ENCODE measurements at regions not wholly inside any gene's neighbourhood (a gene's known extent, or its start where the extent isn't known, plus 50 kb on each side); places are given as distances from the start of the nearest gene placed in this dataset.

DNA sequence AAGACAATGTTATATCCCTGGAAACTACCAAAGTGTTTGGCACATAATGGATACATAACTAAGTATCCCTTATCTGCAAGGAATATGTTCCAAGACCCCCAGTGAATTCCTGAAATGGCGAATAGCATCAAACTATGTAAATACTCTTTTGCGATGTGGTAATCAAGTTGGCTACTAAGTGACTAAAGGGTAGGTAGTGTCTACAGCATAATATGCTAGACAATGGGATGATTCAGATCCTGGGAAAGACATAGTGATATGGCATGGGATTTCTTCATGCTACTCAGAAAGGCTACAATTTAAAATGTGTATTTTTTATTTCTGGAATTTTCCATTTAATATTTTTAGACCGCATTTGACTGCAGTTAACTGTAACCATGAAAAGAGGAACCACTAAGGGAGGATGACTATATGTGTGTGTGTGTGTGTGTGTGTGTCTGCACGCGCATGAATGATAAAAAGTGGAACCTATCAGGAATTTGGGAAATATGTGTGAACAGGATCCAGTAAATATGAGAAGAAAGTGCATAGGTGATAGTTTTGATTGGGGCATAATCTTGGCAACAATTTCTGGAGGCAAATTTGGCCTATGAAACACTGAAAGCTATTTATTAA, 1899.9 kb downstream of the NCAM2 start:
- DNase-seq (ENCODE audit: low read depth) = no peak

GRCh38 chr21:22900490-22900889, 1902.3 kb downstream of the NCAM2 start:
- DNase-seq (ENCODE audit: low read depth) = no peak

DNA sequence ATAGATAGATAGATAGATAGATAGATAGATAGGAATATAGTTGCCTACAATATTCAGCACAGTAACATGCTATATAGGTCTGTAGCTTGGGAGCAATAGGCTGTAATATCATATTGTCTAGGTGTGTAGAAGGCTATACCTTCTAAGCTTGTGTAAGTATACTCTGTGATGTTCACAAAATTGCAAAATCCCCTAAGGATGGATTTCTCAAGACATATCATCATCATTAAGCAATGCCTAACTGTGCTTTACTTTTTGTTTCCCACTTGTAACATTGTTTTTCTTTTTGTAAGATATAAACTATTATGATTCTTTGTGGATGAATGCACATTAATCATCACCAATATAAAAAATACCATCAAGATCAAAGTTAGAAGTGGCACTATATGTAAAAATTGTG, 1905.6 kb downstream of the NCAM2 start:
- DNase-seq (ENCODE audit: low read depth) = no peak

- DNase-seq (ENCODE audit: low read depth) = no peak
Observed at GRCh38 chr21:22904385-22904784, 1906.2 kb downstream of the NCAM2 start.

DNA sequence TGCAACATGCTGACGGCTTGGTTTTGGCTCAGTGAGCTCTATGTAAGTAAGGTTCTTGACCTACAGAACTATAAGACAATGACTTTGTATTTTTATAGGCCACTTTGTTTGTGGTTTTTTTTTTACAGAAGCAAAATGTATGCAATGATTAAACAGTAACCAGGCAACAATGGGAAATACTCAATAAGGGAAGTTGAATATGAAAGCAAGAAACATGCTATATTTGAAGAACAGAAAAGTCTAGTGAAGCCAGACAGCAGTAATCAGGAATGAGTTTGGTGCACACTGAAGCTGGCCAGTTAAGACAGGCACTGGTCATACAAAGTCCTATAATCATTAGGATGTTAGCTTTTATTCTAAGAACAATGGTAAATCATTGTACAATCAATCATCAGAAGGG, 1926.8 kb downstream of the NCAM2 start:
- no peak for DNase-seq (ENCODE audit: low read depth)

- no peak for DNase-seq (ENCODE audit: low read depth)
Observed at GRCh38 chr21:22927469-22927868, 1929.3 kb downstream of the NCAM2 start.

DNA sequence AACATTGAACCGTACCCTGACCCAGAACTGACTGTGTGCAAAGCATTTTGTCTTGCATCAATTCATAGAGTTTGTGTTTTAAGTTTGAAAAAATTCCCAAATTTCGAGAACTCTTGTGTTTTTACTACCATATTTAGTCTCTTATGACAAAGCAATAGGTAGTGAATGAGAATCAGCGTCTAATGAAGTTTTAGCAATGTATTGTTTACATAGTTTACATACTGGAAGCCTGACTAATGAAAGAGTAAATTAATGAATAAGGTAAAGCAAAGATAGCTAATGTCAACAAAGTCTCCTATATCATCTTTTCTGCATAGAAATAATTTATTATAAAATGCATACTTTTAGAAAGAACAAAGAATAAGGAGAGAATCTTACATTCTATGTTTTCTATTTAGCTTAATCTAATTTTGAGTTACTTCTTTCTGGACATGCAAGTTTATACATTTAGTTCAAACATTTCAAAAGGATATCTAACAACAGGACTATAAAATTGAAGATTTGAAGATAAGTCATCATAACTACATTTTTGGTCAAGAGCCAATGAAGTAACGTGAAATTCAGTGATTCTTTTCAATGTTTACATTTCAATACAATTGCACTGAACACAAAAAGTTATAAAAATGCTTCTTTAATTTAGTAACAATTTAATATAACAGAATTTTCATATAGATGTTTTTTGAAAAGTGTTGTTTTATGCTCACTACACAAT, 1943.7 kb downstream of the NCAM2 start:
- DNase-seq (ENCODE audit: low read depth) = no peak

- no peak for DNase-seq (ENCODE audit: low read depth)
Observed at GRCh38 chr21:22955559-22955958, 1957.3 kb downstream of the NCAM2 start.

GRCh38 chr21:22961258-22961657, 1963.0 kb downstream of the NCAM2 start:
- no peak for DNase-seq (ENCODE audit: low read depth)

GRCh38 chr21:22965455-22966135, 1967.4 kb downstream of the NCAM2 start:
- no peak for DNase-seq (ENCODE audit: low read depth)

- DNase-seq (ENCODE audit: low read depth) = no peak
Observed at GRCh38 chr21:22981819-22982218, 1983.6 kb downstream of the NCAM2 start.

DNA sequence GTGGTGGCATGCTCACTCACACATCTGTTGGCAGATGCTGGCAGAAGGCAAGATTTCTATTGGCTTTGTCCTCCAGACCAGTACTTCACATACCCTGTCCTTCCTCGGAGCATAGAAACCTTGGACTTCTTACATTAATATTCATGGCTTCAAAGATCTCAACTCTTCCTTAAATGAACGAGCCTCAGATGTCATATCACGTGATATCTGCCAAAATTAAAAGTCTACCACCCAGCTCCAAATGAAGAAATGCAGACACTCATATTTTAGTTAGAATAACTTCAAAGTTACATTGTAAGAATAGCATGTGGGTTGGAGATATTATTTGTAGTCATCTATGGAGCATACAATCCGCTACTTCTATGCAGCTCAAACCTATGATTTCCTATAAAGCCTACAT, 1994.9 kb downstream of the NCAM2 start:
- no peak for DNase-seq (ENCODE audit: low read depth)

DNA sequence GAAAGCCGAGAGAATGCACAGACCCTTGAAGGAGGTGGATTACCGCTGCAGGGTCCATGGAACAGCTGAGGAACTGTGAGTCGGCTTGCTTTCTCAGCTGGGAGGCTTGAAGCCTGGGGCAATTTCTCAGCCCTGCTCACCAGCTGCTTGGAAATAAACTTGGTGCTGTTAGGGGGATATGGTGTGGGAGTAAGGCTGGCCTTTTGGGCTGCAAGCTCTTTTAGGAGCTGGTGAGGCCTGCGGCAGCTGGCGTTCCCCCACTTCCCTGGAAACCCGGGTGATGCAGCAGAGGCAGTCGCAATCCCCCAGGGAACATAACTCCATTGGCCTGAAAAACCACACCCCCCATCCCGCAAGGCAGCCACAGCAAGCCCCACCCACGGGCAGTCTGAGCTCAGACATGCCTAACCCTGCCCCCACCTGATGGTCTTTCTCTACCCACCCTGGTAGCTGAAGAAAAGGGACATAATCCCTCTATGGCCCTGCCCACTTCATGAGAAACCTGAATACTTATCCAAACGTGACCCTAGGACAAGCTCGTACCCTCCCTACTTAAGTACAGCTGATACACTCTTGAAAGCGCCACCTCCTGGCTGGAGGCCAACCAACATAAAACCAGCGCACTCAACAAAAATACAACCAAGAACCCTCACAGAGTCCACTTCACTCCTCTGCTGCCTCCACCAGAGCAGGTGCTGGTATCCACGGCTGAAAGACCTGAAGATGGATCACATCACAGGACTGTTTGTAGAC, 1995.8 kb downstream of the NCAM2 start:
- no peak for DNase-seq (ENCODE audit: low read depth)

GRCh38 chr21:23003951-23004350, 2005.7 kb downstream of the NCAM2 start:
- no peak for DNase-seq (ENCODE audit: low read depth)

DNA sequence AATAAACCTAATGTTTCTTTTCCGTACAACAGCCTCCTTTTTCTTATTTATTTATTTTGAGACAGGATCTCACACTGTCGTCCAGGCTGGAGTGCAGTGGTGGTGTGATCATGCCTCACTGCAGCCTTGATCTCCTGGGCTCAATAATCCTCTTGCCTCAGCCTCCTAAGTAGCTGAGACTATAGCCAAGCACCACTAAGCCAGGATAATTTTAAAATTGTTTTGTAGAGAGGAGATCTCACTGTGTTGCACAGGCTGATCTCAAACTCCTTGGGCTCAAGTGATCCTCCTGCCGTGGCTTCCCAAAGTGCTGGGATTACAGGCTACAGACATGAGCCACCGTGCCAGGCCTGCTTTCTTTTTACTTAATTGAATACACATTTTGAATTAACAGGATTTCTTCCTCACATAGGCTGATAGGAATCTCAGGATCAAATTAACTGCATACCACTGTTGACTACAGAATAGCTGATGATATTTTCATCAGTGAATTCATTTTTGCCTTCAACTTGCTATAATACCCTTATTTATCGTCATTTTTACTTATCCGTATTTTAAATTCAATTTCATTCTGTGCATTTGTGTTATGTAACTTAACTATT, 2010.5 kb downstream of the NCAM2 start:
- DNase-seq (ENCODE audit: low read depth) = no peak

GRCh38 chr21:23009360-23009759, 2011.2 kb downstream of the NCAM2 start:
- DNase-seq (ENCODE audit: low read depth) = no peak

GRCh38 chr21:23014021-23014420, 2015.8 kb downstream of the NCAM2 start:
- DNase-seq (ENCODE audit: low read depth) = no peak

GRCh38 chr21:23016617-23017016, 2018.4 kb downstream of the NCAM2 start:
- no peak for DNase-seq (ENCODE audit: low read depth)

GRCh38 chr21:23017989-23018388, 2019.8 kb downstream of the NCAM2 start:
- DNase-seq (ENCODE audit: low read depth) = no peak

DNA sequence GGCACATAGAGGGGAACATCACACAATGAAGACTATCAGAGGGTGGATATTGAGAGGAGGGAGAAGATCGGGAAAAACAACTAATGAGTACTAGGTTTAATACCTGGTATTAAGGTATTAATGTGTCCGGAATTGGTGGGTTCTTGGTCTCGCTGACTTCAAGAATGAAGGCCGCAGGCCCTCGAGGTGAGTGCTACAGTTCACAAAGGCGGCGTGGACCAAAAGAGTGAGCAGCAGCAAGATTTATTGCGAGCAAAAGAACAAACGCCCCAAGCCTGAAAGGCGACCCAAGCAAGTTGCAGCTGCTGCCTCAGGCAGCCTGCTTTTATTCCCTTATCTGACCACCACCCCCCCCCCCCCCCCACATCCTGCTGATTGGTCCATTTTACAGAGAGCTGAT, 2022.8 kb downstream of the NCAM2 start:
- no peak for DNase-seq (ENCODE audit: low read depth)

DNA sequence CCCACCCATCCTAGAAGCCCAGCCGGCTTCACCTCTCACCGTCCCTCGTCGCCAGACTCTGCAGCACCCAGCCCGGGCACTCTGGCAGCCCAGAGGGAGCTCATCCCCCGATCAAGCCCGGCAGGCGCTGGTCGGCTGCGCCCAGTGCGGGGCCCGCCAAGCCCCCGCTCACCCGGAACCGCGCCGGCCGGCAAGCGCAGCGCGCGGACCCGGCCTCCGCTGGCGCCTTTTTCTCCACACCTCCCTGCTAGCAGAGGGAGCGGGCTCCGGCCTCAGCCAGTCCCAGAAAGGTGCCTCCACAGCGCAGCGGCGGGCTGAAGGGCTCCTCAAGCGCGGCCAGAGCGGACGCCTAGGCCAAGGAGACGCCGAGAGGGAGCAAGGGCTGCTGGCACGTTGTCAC, 2023.3 kb downstream of the NCAM2 start:
- no peak for DNase-seq (ENCODE audit: low read depth)

- no peak for DNase-seq (ENCODE audit: low read depth)
Observed at GRCh38 chr21:23026878-23027277, 2028.7 kb downstream of the NCAM2 start.
